SK-N-SH (cell line): ENCODE measurements at regions not wholly inside any gene's neighbourhood (a gene's known extent, or its start where the extent isn't known, plus 50 kb on each side); places are given as distances from the start of the nearest gene placed in this dataset.

Experiments
- CHD2 ChIP-seq: fragments of 150-350 bp; IDR thresholded peaks from 2 replicates; pipeline ENCODE4 v1.6.1; 2018; ENCODE audit warnings: low read length; ENCODE audit not compliant: partially characterized antibody
- TF ChIP-seq, protein P1 (sequence below): fragments of 200-600 bp; sonication (generic); IDR thresholded peaks from 2 replicates; pipeline ENCODE4 v1.6.1; 2017; ENCODE audit warnings: antibody characterized with exemption, mild to moderate bottlenecking, moderate library complexity
- TF ChIP-seq, protein P2 (sequence below): IDR thresholded peaks from 2 replicates; pipeline ENCODE4 v1.6.1; 2012; ENCODE audit warnings: mild to moderate bottlenecking, low read depth, low read length, moderate library complexity

DNA sequence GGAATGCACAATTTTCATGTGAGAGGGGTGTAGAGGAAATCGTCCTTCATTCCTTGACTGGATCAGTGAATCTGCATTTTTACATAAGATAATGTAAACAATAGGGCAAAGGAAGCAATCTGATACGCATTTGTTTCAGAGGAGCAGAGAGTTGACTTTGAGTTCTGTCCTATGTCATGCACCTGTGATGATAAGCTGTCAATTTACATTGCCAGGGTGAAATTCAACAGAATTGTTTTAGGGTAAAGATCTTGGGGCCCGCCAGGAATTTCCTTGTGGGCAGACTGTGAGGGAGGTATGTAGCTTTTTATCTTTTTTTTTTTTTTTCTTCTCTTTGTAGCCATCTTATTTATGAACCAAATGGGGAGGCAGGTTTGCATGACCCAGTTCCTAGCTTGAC, 58.3 kb upstream of the LARP1 start:
- TF ChIP-seq, protein P1, sequence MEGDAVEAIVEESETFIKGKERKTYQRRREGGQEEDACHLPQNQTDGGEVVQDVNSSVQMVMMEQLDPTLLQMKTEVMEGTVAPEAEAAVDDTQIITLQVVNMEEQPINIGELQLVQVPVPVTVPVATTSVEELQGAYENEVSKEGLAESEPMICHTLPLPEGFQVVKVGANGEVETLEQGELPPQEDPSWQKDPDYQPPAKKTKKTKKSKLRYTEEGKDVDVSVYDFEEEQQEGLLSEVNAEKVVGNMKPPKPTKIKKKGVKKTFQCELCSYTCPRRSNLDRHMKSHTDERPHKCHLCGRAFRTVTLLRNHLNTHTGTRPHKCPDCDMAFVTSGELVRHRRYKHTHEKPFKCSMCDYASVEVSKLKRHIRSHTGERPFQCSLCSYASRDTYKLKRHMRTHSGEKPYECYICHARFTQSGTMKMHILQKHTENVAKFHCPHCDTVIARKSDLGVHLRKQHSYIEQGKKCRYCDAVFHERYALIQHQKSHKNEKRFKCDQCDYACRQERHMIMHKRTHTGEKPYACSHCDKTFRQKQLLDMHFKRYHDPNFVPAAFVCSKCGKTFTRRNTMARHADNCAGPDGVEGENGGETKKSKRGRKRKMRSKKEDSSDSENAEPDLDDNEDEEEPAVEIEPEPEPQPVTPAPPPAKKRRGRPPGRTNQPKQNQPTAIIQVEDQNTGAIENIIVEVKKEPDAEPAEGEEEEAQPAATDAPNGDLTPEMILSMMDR, result no peak
- TF ChIP-seq, protein P2, sequence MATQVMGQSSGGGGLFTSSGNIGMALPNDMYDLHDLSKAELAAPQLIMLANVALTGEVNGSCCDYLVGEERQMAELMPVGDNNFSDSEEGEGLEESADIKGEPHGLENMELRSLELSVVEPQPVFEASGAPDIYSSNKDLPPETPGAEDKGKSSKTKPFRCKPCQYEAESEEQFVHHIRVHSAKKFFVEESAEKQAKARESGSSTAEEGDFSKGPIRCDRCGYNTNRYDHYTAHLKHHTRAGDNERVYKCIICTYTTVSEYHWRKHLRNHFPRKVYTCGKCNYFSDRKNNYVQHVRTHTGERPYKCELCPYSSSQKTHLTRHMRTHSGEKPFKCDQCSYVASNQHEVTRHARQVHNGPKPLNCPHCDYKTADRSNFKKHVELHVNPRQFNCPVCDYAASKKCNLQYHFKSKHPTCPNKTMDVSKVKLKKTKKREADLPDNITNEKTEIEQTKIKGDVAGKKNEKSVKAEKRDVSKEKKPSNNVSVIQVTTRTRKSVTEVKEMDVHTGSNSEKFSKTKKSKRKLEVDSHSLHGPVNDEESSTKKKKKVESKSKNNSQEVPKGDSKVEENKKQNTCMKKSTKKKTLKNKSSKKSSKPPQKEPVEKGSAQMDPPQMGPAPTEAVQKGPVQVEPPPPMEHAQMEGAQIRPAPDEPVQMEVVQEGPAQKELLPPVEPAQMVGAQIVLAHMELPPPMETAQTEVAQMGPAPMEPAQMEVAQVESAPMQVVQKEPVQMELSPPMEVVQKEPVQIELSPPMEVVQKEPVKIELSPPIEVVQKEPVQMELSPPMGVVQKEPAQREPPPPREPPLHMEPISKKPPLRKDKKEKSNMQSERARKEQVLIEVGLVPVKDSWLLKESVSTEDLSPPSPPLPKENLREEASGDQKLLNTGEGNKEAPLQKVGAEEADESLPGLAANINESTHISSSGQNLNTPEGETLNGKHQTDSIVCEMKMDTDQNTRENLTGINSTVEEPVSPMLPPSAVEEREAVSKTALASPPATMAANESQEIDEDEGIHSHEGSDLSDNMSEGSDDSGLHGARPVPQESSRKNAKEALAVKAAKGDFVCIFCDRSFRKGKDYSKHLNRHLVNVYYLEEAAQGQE, result no peak
- no peak for TF ChIP-seq CHD2
